Stomach (tissue), 8 donors: ENCODE measurements at regions not wholly inside any gene's neighbourhood (a gene's known extent, or its start where the extent isn't known, plus 50 kb on each side); places are given as distances from the start of the nearest gene placed in this dataset.
"Not testable (repeated sequence)": the region's sequence is repeated elsewhere in the genome, so short reads cannot be mapped to it uniquely, and the experiment has no call there.

Experiments used
- DNase-seq, 2 donors: peaks; one replicate each; pipeline versions ENCODE4 v3.0.0 to v3.0.0-alpha.2; 2013 to 2019
- H3K27ac ChIP-seq, 5 donors: fragments of 200-600 bp in 4 of 5; sonication (generic) in 4 of 5; one replicate each; pipeline ENCODE4 v1.5.1; 2013 to 2019; ENCODE audit warnings: mild to moderate bottlenecking in 1 of 5, moderate library complexity in 1 of 5
- H3K27me3 ChIP-seq, 3 donors: fragments of 200-600 bp; sonication (generic); one replicate each; pipeline ENCODE4 v1.5.1; 2017 to 2019; ENCODE audit warnings: mixed run types in 1 of 3
- H3K36me3 ChIP-seq, 4 donors: fragments of 200-600 bp; sonication (generic); 1 replicate in 3 of 4; 2 replicates in 1 of 4; pipeline ENCODE4 v1.5.1; 2016 to 2019
- H3K4me1 ChIP-seq, 4 donors: fragments of 200-600 bp; sonication (generic); one replicate each; pipeline ENCODE4 v1.5.1; 2016 to 2019
- H3K4me3 ChIP-seq, 4 donors: fragments of 200-600 bp; sonication (generic) in 3 of 4; one replicate each; pipeline ENCODE4 v1.5.1; 2016 to 2019; ENCODE audit warnings: mild to moderate bottlenecking in 1 of 4
- H3K9me3 ChIP-seq, 4 donors: fragments of 200-600 bp; sonication (generic); one replicate each; pipeline ENCODE4 v1.5.1; 2016 to 2019
- CTCF ChIP-seq, 7 experiments: fragments of 450-650 bp in 4 of 7; fragments of 200-600 bp in 3 of 7; sonication (generic) in 3 of 7; IDR thresholded peaks; one replicate each; pipeline ENCODE4 v1.5.1; 2016 to 2019; ENCODE audit warnings: antibody characterized with exemption in 7 of 7, control low read depth in 2 of 7, mild to moderate bottlenecking in 1 of 7
- EP300 ChIP-seq: sonication (generic); formaldehyde crosslinking; IDR thresholded peaks from one replicate; pipeline ENCODE4 v1.6.1; 2017; ENCODE audit warnings: antibody characterized with exemption
- POLR2A ChIP-seq, 4 donors: fragments of 450-650 bp; IDR thresholded peaks; one replicate each; pipeline ENCODE4 v1.6.1; 2016; ENCODE audit warnings: antibody characterized with exemption in 4 of 4, control low read depth in 2 of 4, mild to moderate bottlenecking in 1 of 4, moderate library complexity in 1 of 4
- POLR2AphosphoS5 ChIP-seq, 3 donors: sonication (generic); formaldehyde crosslinking; IDR thresholded peaks; one replicate each; pipeline ENCODE4 v1.6.1; 2016; ENCODE audit warnings: antibody characterized with exemption in 3 of 3
- WGBS, 5 donors: extraction: QIAGEN DNeasy Blood & Tissue Kit in 3 of 5; methylation state at CpG; one replicate each; pipeline versions ENCODE4 v1.1.5 to v1.1.7; 2013 to 2018; 5-methylcytosine and 5-hydroxymethylcytosine counted together
- intact Hi-C: fragments of 100-400 bp; cut with DNase I; formaldehyde crosslinking; loops from one replicate; pipeline ENCODE4 v1.15.1; 2023; ENCODE audit warnings: low total_unique reads
- donor health status: healthy with polysubstance abuse.
- donor health status: Bipolar disorder and iron deficiency.
- donor health status: healthy.

DNA sequence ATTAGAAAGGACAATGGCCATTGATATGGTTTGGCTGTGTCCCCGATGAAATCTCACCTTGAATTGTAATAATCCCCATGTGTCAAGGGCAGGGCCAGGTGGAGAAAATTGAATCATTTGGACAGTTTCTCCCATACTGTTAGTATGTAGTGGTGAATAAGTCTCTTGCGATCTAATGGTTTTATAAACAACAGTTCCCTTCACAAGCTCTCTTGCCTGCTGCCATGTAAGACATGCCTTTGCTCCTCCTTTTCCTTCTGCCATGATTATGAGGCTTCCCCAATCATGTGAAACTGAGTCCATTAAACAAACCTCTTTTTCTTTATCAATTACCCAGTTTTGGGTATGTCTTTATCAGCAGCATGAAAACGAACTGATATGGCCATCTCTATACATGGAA is 302.7 kb downstream of the SFMBT2 start:
- DNase-seq, result no peak
- TF ChIP-seq EP300 (no peak), CTCF (IDR thresholded peaks at IDR 0.05) (no peak), POLR2AphosphoS5 (IDR thresholded peaks at IDR 0.05) (no peak), POLR2A (IDR thresholded peaks at IDR 0.05) (no peak)
- H3K4me1 ChIP-seq, result no peaks in the 10 kb centered on the region
- peaks cover 0 to 16% (median 2%) of the 10 kb centered on the region in 4 donors for H3K9me3 ChIP-seq
- no peak overlapping the region for H3K4me3 ChIP-seq
- WGBS, 5 donors, result 84 to 94% (median 89%) methylated on average over 3 of the region's 3 CpGs
- intact Hi-C loops, result no loop called here
- no peak overlapping the region for H3K27ac ChIP-seq
- no peaks in the 10 kb centered on the region for H3K27me3 ChIP-seq
- H3K36me3 ChIP-seq, result no peaks in the 10 kb centered on the region

- no peak for TF ChIP-seq POLR2AphosphoS5 (IDR thresholded peaks at IDR 0.05)
- WGBS, 5 donors, result 64 to 80% (median 76%) methylated on average over 5 of the region's 5 CpGs
- intact Hi-C loops, result no loop called here
- Histone ChIP-seq H3K4me1 (no peaks in the 10 kb centered on the region), H3K36me3 (no peaks in the 10 kb centered on the region), H3K9me3 (peaks cover 0 to 16% (median 2%) of the 10 kb centered on the region in 4 donors), H3K4me3 (no peak overlapping the region), H3K27me3 (no peaks in the 10 kb centered on the region), H3K27ac (no peak overlapping the region)
- DNase-seq, result peak in 1 of 2 donors; percentile 8
These were observed 303.5 kb downstream of the SFMBT2 start for GRCh38 chr10:7107285-7107684.

DNA sequence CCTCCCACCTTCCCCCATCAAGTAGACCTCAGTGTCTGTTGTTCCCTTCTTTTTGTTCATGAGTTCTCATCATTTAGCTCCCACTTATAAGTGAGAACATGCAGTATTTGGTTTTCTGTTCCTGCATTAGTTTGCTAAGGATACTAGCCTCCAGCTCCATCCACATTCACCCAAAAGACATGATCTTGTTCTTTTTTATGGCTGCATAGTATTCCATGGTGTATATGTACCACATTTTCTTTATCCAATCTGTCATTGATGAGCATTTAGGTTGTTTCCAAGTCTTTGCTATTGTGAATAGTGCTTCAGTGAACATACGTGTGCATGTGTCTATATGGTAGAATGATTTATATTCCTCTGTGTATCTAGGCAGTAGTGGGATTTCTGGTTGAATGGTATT is 306.5 kb downstream of the SFMBT2 start:
- H3K9me3 ChIP-seq, H3K4me3 ChIP-seq, H3K4me1 ChIP-seq, intact Hi-C loops, DNase-seq, H3K36me3 ChIP-seq, H3K27ac ChIP-seq, H3K27me3 ChIP-seq: not testable (repeated sequence)
- WGBS, 5 donors, result 92 to 100% (median 93%) methylated on average over 1 of the region's 1 CpG

- DNase-seq, result no peak
- H3K27me3 ChIP-seq, result no peaks in the 10 kb centered on the region
- H3K36me3 ChIP-seq, result no peaks in the 10 kb centered on the region
- peak overlapping the region in 3 of 5 donors; percentile 7 to 32 (median 7) for H3K27ac ChIP-seq
- TF ChIP-seq POLR2AphosphoS5 (IDR thresholded peaks at IDR 0.05) (no peak), POLR2A (IDR thresholded peaks at IDR 0.05) (no peak)
- intact Hi-C loops, result no loop called here
- H3K4me1 ChIP-seq, result no peaks in the 10 kb centered on the region
- H3K9me3 ChIP-seq, result no peaks in the 10 kb centered on the region
- no peak overlapping the region for H3K4me3 ChIP-seq
- WGBS, 5 donors, result 73 to 82% (median 80%) methylated on average over 7 of the region's 7 CpGs
These were observed 308.1 kb downstream of the SFMBT2 start for GRCh38 chr10:7102557-7103349.

GRCh38 chr10:7102084-7102483 is 308.8 kb downstream of the SFMBT2 start:
- Histone ChIP-seq H3K27ac (peak overlapping the region in 3 of 5 donors; percentile 7 to 32 (median 7)), H3K9me3 (no peaks in the 10 kb centered on the region), H3K4me3 (no peak overlapping the region), H3K27me3 (no peaks in the 10 kb centered on the region), H3K4me1 (no peaks in the 10 kb centered on the region), H3K36me3 (no peaks in the 10 kb centered on the region)
- TF ChIP-seq POLR2AphosphoS5 (IDR thresholded peaks at IDR 0.05) (peak in 2 of 3 donors; percentile 40 to 51), CTCF (IDR thresholded peaks at IDR 0.05) (no peak)
- peak in 1 of 2 donors; percentile 63 for DNase-seq
- 59 to 89% (median 67%) methylated on average over 1 of the region's 1 CpG for WGBS, 5 donors
- intact Hi-C loops, result no loop called here

DNA sequence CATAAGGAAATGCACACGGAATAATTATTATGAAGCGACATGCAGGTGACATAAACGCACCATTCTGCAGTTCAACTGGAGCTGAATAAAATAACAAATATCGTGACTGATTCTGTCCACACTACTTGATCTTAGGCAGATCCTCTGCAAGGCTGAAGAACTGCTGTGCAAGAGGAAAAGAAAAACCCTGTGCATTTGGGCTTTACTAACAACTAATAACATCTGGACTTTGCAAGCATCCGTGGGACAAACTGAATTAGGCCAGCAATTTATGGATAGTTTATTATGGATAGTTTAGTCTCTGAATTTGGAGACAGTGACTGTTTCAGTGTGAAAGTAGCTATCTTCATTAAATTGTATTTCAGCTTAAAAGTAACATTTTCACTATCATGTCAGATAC is 309.4 kb downstream of the SFMBT2 start:
- Histone ChIP-seq H3K4me3 (no peak overlapping the region), H3K36me3 (no peaks in the 10 kb centered on the region), H3K4me1 (no peaks in the 10 kb centered on the region), H3K27me3 (no peaks in the 10 kb centered on the region), H3K27ac (peak overlapping the region in 2 of 5 donors; percentile 7 to 32), H3K9me3 (no peaks in the 10 kb centered on the region)
- peak in 1 of 2 donors; percentile 22 for DNase-seq
- TF ChIP-seq EP300, result no peak
- TF ChIP-seq POLR2AphosphoS5 (IDR thresholded peaks at IDR 0.05), result no peak
- no peak for TF ChIP-seq POLR2A (IDR thresholded peaks at IDR 0.05)
- no peak for TF ChIP-seq CTCF (IDR thresholded peaks at IDR 0.05)
- intact Hi-C loops, result no loop called here
- 69 to 91% (median 82%) methylated on average over 5 of the region's 5 CpGs for WGBS, 5 donors
